ENCODE measurements at regions not wholly inside any gene's neighbourhood (a gene's known extent, or its start where the extent isn't known, plus 50 kb on each side); places are given as distances from the start of the nearest gene placed in this dataset.

GRCh38 chr9:18331310-18331684, 142.7 kb upstream of the ADAMTSL1 start:
- no peak for TF ChIP-seq CTCF (IDR thresholded peaks at IDR 0.05; ENCODE audit: low read depth, low read length, missing control alignments)
- H3K4me3 ChIP-seq (ENCODE audit: low read depth, low read length), result no peak overlapping the region
- no peak for DNase-seq (ENCODE audit: low read depth)

- TF ChIP-seq CTCF (IDR thresholded peaks at IDR 0.05; ENCODE audit: low read depth, low read length, missing control alignments), result no peak
- DNase-seq (ENCODE audit: low read depth), result no peak
- no peak overlapping the region for H3K4me3 ChIP-seq (ENCODE audit: low read depth, low read length)
Measured at GRCh38 chr9:18331808-18332209, 142.1 kb upstream of the ADAMTSL1 start.

- TF ChIP-seq CTCF (IDR thresholded peaks at IDR 0.05; ENCODE audit: low read depth, low read length, missing control alignments), result no peak
- DNase-seq (ENCODE audit: low read depth), result no peak
- no peak overlapping the region for H3K4me3 ChIP-seq (ENCODE audit: low read depth, low read length)
Measured at GRCh38 chr9:18333157-18333556, 140.8 kb upstream of the ADAMTSL1 start.

- TF ChIP-seq CTCF (IDR thresholded peaks at IDR 0.05; ENCODE audit: low read depth, low read length, missing control alignments), result no peak
- H3K4me3 ChIP-seq (ENCODE audit: low read depth, low read length), result no peak overlapping the region
- DNase-seq (ENCODE audit: low read depth), result no peak
Measured at GRCh38 chr9:18335825-18336224, 138.1 kb upstream of the ADAMTSL1 start.

- TF ChIP-seq CTCF (IDR thresholded peaks at IDR 0.05; ENCODE audit: low read depth, low read length, missing control alignments), result no peak
- no peak overlapping the region for H3K4me3 ChIP-seq (ENCODE audit: low read depth, low read length)
- DNase-seq (ENCODE audit: low read depth), result no peak
Measured at GRCh38 chr9:18338042-18338441, 135.9 kb upstream of the ADAMTSL1 start.

GRCh38 chr9:18343784-18344183, 130.2 kb upstream of the ADAMTSL1 start:
- H3K4me3 ChIP-seq (ENCODE audit: low read depth, low read length), result no peak overlapping the region
- no peak for DNase-seq (ENCODE audit: low read depth)
- no peak for TF ChIP-seq CTCF (IDR thresholded peaks at IDR 0.05; ENCODE audit: low read depth, low read length, missing control alignments)

GRCh38 chr9:18346745-18347144, 127.2 kb upstream of the ADAMTSL1 start:
- no peak for DNase-seq (ENCODE audit: low read depth)
- no peak for TF ChIP-seq CTCF (IDR thresholded peaks at IDR 0.05; ENCODE audit: low read depth, low read length, missing control alignments)
- H3K4me3 ChIP-seq (ENCODE audit: low read depth, low read length), result no peak overlapping the region
